H9 (cell line): ENCODE measurements at regions not wholly inside any gene's neighbourhood (a gene's known extent, or its start where the extent isn't known, plus 50 kb on each side); places are given as distances from the start of the nearest gene placed in this dataset.

Experiments
- DNase-seq: peaks from one replicate; pipeline ENCODE4 v3.0.0-alpha.2; 2017
- H2AFZ ChIP-seq: one replicate; pipeline ENCODE4 v1.6.1; 2013; ENCODE audit warnings: mild to moderate bottlenecking, low read length, control low read depth, moderate library complexity
- H2AK5ac ChIP-seq: 2 replicates; pipeline ENCODE4 v1.6.1; 2013; ENCODE audit warnings: low read length, control low read depth, mixed read lengths; ENCODE audit not compliant: insufficient read length
- H2BK120ac ChIP-seq: one replicate; pipeline ENCODE4 v1.6.1; 2013; ENCODE audit warnings: low read depth, mild to moderate bottlenecking, low read length, control low read depth, inconsistent platforms; ENCODE audit not compliant: poor library complexity, severe bottlenecking
- H2BK12ac ChIP-seq: 2 replicates; pipeline ENCODE4 v1.6.1; 2013; ENCODE audit warnings: low read length, control low read depth, mixed read lengths, low read depth; ENCODE audit not compliant: insufficient read length
- H2BK15ac ChIP-seq: 2 replicates; pipeline ENCODE4 v1.6.1; 2013; ENCODE audit warnings: low read depth, low read length, control low read depth
- H2BK20ac ChIP-seq: one replicate; pipeline ENCODE4 v1.6.1; 2013; ENCODE audit warnings: low read depth, mild to moderate bottlenecking, low read length, control low read depth, inconsistent platforms; ENCODE audit not compliant: poor library complexity, severe bottlenecking
- H2BK5ac ChIP-seq: 2 replicates; pipeline ENCODE4 v1.6.1; 2013; ENCODE audit warnings: low read length, control low read depth, mixed read lengths; ENCODE audit not compliant: insufficient read length
- H3K14ac ChIP-seq: 2 replicates; pipeline ENCODE4 v1.6.1; 2013; ENCODE audit warnings: low read length, control low read depth; ENCODE audit not compliant: insufficient read depth
- H3K18ac ChIP-seq: 2 replicates; pipeline ENCODE4 v1.6.1; 2013; ENCODE audit warnings: low read depth, mild to moderate bottlenecking, mixed read lengths, low read length, control low read depth; ENCODE audit not compliant: insufficient read length
- H3K23ac ChIP-seq: 2 replicates; pipeline ENCODE4 v1.6.1; 2013; ENCODE audit warnings: low read length, control low read depth, mixed read lengths, low read depth; ENCODE audit not compliant: insufficient read length
- H3K23me2 ChIP-seq: 2 replicates; pipeline ENCODE4 v1.6.1; 2013; ENCODE audit warnings: low read depth, mild to moderate bottlenecking, mixed read lengths, low read length, control low read depth; ENCODE audit not compliant: insufficient read length, poor library complexity, severe bottlenecking
- H3K27ac ChIP-seq: 2 replicates; pipeline ENCODE4 v1.5.1; 2013; ENCODE audit warnings: low read length, control low read depth, mixed read lengths, low read depth; ENCODE audit not compliant: insufficient read length
- H3K27me3 ChIP-seq: 2 replicates; pipeline ENCODE4 v1.6.1; 2013; ENCODE audit warnings: low read length, control low read depth, inconsistent platforms; ENCODE audit not compliant: insufficient read depth
- H3K4ac ChIP-seq: 2 replicates; pipeline ENCODE4 v1.6.1; 2013; ENCODE audit warnings: low read depth, mild to moderate bottlenecking, control low read depth, inconsistent platforms, low read length, moderate library complexity
- H3K4me1 ChIP-seq: 2 replicates; pipeline ENCODE4 v1.6.1; 2013; ENCODE audit warnings: low read length, control low read depth, inconsistent platforms; ENCODE audit not compliant: insufficient read depth
- H3K4me2 ChIP-seq: 2 replicates; pipeline ENCODE4 v1.6.1; 2013; ENCODE audit warnings: low read length, control low read depth, mixed read lengths; ENCODE audit not compliant: insufficient read length, insufficient read depth
- H3K56ac ChIP-seq: 2 replicates; pipeline ENCODE4 v1.6.1; 2013; ENCODE audit warnings: low read depth, mild to moderate bottlenecking, mixed read lengths, low read length, control low read depth; ENCODE audit not compliant: insufficient read length
- H3K79me1 ChIP-seq: 2 replicates; pipeline ENCODE4 v1.6.1; 2013; ENCODE audit warnings: low read depth, mild to moderate bottlenecking, moderate library complexity, low read length, control low read depth, inconsistent platforms; ENCODE audit not compliant: insufficient read depth, poor library complexity, severe bottlenecking
- H3K79me2 ChIP-seq: 2 replicates; pipeline ENCODE4 v1.6.1; 2013; ENCODE audit warnings: low read length, control low read depth, inconsistent platforms; ENCODE audit not compliant: insufficient read depth
- H3K9ac ChIP-seq: 2 replicates; pipeline ENCODE4 v1.6.1; 2013; ENCODE audit warnings: low read length, control low read depth, mixed read lengths; ENCODE audit not compliant: insufficient read length; ENCODE audit errors: extremely low read depth
- H3K9me3 ChIP-seq: one replicate; pipeline ENCODE4 v1.6.1; 2013; ENCODE audit warnings: low read depth, low read length, inconsistent platforms; ENCODE audit not compliant: control insufficient read depth
- H3T11ph ChIP-seq: one replicate; pipeline ENCODE4 v1.6.1; 2013; ENCODE audit warnings: mild to moderate bottlenecking, low read length, control low read depth, inconsistent platforms
- H4K20me1 ChIP-seq: one replicate; pipeline ENCODE4 v1.6.1; 2013; ENCODE audit not compliant: control insufficient read depth, insufficient read length, insufficient read depth
- H4K5ac ChIP-seq: 2 replicates; pipeline ENCODE4 v1.6.1; 2013; ENCODE audit warnings: low read depth, mild to moderate bottlenecking, mixed read lengths, low read length, control low read depth; ENCODE audit not compliant: insufficient read length
- H4K8ac ChIP-seq: replicated peaks from 2 replicates; pipeline ENCODE4 v1.6.1; 2013; ENCODE audit warnings: low read length, control low read depth, mixed read lengths, low read depth; ENCODE audit not compliant: insufficient read length
- H4K91ac ChIP-seq: 2 replicates; pipeline ENCODE4 v1.6.1; 2013; ENCODE audit warnings: low read depth, mild to moderate bottlenecking, moderate library complexity, mixed read lengths, low read length, control low read depth; ENCODE audit not compliant: insufficient read length
- H3K27ac Mint-ChIP-seq, 3 experiments: 2 replicates in 2 of 3; 3 replicates in 1 of 3; pipeline ENCODE4 v1.8.0; 2020 to 2021; ENCODE audit warnings: mixed read lengths in 3 of 3, mild to moderate bottlenecking in 1 of 3, moderate library complexity in 1 of 3
- H3K27me3 Mint-ChIP-seq: 2 replicates; pipeline ENCODE4 v1.8.0; 2021; ENCODE audit warnings: low read depth, mild to moderate bottlenecking, moderate library complexity, mixed read lengths
- H3K36me3 Mint-ChIP-seq, 3 experiments: 2 replicates in 2 of 3; 3 replicates in 1 of 3; pipeline ENCODE4 v1.8.0; 2020 to 2021; ENCODE audit warnings: low read depth in 3 of 3, mixed read lengths in 3 of 3; ENCODE audit not compliant: insufficient read depth in 1 of 3
- H3K4me1 Mint-ChIP-seq, 2 experiments: 2 replicates each; pipeline ENCODE4 v1.8.0; 2020; ENCODE audit warnings: mixed read lengths in 2 of 2
- H3K4me3 Mint-ChIP-seq, 2 experiments: 2 replicates in 1 of 2; 3 replicates in 1 of 2; pipeline ENCODE4 v1.8.0; 2020 to 2021; ENCODE audit warnings: mild to moderate bottlenecking in 2 of 2, mixed read lengths in 2 of 2, moderate library complexity in 1 of 2
- H3K9me3 Mint-ChIP-seq, 2 experiments: 2 replicates in 1 of 2; 3 replicates in 1 of 2; pipeline ENCODE4 v1.8.0; 2020; ENCODE audit warnings: mild to moderate bottlenecking in 2 of 2, mixed read lengths in 2 of 2, moderate library complexity in 1 of 2
- CTCF ChIP-seq: fragments of 200-600 bp; sonication (generic); conservative IDR thresholded peaks from 3 replicates; pipeline ENCODE4 v1.8.0; 2021; ENCODE audit warnings: antibody characterized with exemption, mild to moderate bottlenecking

GRCh38 chr2:59737299-59737698 lies 816.2 kb downstream of the BCL11A start:
- Histone ChIP-seq H2BK120ac (no peak overlapping the region), H2BK12ac (no peak overlapping the region), H3K27ac (no peak overlapping the region), H3K56ac (no peak overlapping the region), H3K18ac (no peak overlapping the region), H2BK20ac (no peak overlapping the region), H3K4me2 (no peak overlapping the region), H2AK5ac (no peak overlapping the region), H2AFZ (no peak overlapping the region), H3K14ac (no peak overlapping the region), H3T11ph (no peak overlapping the region), H4K5ac (no peak overlapping the region), H3K9ac (no peak overlapping the region), H2BK15ac (no peak overlapping the region), H4K91ac (no peak overlapping the region), H3K23ac (no peak overlapping the region), H3K27me3 (no peaks in the 10 kb centered on the region), H3K79me1 (no peaks in the 10 kb centered on the region), H4K20me1 (no peaks in the 10 kb centered on the region), H3K79me2 (no peaks in the 10 kb centered on the region), H2BK5ac (no peak overlapping the region), H4K8ac (no peak overlapping the region), H3K4me1 (no peaks in the 10 kb centered on the region), H3K23me2 (no peaks in the 10 kb centered on the region), H3K9me3 (no peaks in the 10 kb centered on the region), H3K4ac (no peak overlapping the region)
- no peak for DNase-seq
- H3K27ac Mint-ChIP-seq: no peak overlapping the region
- H3K4me3 Mint-ChIP-seq: no peak overlapping the region
- no peaks in the 10 kb centered on the region for H3K27me3 Mint-ChIP-seq
- H3K9me3 Mint-ChIP-seq: no peaks in the 10 kb centered on the region
- H3K4me1 Mint-ChIP-seq: peaks cover 7 to 8% of the 10 kb centered on the region in 2 experiments; a peak in 3 of 4 replicates
- no peak for TF ChIP-seq CTCF
- no peaks in the 10 kb centered on the region for H3K36me3 Mint-ChIP-seq
